ENCODE measurements at regions not wholly inside any gene's neighbourhood (a gene's known extent, or its start where the extent isn't known, plus 50 kb on each side); places are given as distances from the start of the nearest gene placed in this dataset.

DNA sequence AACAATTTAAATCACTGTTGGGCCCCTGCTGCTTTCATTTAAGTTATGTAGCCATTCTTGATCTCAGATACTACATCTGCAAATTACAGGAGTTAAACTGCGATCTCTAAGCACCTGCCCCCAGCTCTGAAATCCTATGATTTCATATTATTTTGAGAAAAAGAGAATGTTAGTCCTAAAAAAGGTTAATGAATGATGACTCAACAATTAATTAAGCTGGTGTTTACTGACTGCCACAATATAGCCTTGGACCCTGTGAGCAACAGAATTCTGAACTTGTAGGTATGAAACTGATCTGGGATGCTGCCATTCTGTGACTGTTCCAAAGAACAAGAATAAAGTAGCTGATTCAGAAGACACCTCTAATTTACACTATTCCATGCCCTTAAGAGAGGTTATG, 124.4 kb upstream of the FBXL7 start:
- TF ChIP-seq, protein P1, sequence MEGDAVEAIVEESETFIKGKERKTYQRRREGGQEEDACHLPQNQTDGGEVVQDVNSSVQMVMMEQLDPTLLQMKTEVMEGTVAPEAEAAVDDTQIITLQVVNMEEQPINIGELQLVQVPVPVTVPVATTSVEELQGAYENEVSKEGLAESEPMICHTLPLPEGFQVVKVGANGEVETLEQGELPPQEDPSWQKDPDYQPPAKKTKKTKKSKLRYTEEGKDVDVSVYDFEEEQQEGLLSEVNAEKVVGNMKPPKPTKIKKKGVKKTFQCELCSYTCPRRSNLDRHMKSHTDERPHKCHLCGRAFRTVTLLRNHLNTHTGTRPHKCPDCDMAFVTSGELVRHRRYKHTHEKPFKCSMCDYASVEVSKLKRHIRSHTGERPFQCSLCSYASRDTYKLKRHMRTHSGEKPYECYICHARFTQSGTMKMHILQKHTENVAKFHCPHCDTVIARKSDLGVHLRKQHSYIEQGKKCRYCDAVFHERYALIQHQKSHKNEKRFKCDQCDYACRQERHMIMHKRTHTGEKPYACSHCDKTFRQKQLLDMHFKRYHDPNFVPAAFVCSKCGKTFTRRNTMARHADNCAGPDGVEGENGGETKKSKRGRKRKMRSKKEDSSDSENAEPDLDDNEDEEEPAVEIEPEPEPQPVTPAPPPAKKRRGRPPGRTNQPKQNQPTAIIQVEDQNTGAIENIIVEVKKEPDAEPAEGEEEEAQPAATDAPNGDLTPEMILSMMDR (IDR thresholded peaks at IDR 0.05 in 4 of 5, conservative IDR thresholded peaks at IDR 0.05 in 1 of 5): no peak
- no peak for TF ChIP-seq POLR2A (IDR thresholded peaks at IDR 0.05)
